AG04450 (cell line): ENCODE measurements at regions not wholly inside any gene's neighbourhood (a gene's known extent, or its start where the extent isn't known, plus 50 kb on each side); places are given as distances from the start of the nearest gene placed in this dataset.
"Not testable (repeated sequence)": the region's sequence is repeated elsewhere in the genome, so short reads cannot be mapped to it uniquely, and the experiment has no call there.

Experiments used
- CTCF ChIA-PET: fragments of 300-600, 350-600 bp; formaldehyde crosslinking; extraction: SDS; loops from one replicate; lab custom pipeline; 2022; ENCODE audit warnings: antibody characterized with exemption, inconsistent platforms; lab: Charles Lee
- POLR2A ChIA-PET: fragments of 350-600 bp; formaldehyde crosslinking; extraction: SDS; loops from one replicate; lab custom pipeline; 2021; ENCODE audit warnings: antibody characterized with exemption, inconsistent platforms; lab: Yijun Ruan, JAX
- DNase-seq: peaks from one replicate; pipeline ENCODE4 v3.0.0-alpha.2; 2011; ENCODE audit warnings: low read depth, low spot score
- H3K27ac ChIP-seq: one replicate; pipeline ENCODE4 v1.5.1; 2012; ENCODE audit warnings: low read depth, low read length, control low read depth
- H3K27me3 ChIP-seq: one replicate; pipeline ENCODE4 v1.6.0; 2012; ENCODE audit warnings: low read length; ENCODE audit not compliant: control insufficient read depth, insufficient read depth
- H3K4me3 ChIP-seq: 2 replicates; pipeline ENCODE4 v1.5.1; 2011; ENCODE audit warnings: mild to moderate bottlenecking, low read depth, low read length, control low read depth
- H3K9me3 ChIP-seq: 2 replicates; pipeline ENCODE4 v1.5.1; 2012; ENCODE audit warnings: low read length; ENCODE audit not compliant: control insufficient read depth, insufficient read depth
- TF ChIP-seq, protein P1 (sequence below): IDR thresholded peaks from 2 replicates; pipeline ENCODE4 v1.5.1; 2011; ENCODE audit warnings: low read depth, low read length, control low read depth, inconsistent platforms

DNA sequence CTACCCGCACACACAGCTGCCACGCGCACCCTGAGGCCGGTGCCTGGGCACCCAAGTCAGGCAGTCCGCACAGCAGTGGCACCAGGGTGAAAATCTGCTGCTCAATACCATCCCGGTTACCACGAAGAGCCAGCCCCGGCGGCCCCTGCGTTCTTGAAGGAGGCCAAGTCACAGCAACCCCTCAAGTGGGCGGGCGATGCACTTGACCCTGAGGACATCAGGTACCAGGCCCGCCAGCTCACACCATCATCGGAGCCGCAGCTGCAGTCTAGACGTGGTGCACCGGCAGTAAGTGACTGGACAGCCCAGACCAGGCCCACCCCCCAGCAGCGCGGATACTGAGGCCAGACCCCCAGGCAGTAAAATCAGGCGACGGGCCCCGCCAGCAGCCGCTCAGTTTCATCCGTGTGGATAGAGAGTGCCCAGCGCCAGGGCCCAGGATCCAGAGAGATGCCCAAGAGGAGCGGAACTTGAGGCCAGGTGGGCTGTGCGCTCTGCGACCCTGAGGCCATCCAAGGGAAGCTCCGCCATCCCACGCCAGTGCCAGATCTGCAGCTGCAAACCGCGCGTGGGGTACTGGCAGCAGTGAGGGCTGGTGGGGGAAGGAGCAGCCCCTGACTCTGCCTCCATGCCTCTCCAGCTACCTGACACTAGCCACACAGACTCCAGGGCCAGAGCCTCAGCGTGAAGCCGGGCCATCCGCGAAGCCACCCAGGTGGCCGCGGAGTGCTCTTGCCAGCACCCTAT, 1214.2 kb downstream of the FOXD4L5 start:
- POLR2A ChIA-PET, H3K27me3 ChIP-seq, H3K27ac ChIP-seq, H3K4me3 ChIP-seq, DNase-seq, CTCF ChIA-PET: not testable (repeated sequence)
- H3K9me3 ChIP-seq = peaks cover 34% of the 10 kb centered on the region

DNA sequence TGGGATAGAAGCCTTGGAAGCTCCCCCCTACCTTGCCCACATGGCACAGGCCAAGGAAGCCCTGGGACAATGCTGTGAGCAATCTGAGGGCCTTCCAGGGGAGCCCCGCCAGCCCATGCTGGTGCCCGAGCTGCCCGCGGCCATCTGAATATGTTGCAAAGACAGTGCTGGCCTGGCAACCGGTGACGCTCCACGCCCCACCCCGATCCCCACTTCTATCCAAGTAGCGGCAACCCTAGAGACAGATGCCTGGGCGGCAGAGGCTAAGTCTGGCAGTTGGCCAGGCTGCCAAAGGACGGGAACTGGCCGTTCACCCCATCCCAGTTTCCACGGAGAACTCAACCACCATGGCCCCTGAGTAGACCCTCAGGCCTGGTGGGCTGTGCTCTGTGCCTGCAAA, 1214.9 kb downstream of the FOXD4L5 start:
- DNase-seq, CTCF ChIA-PET, POLR2A ChIA-PET: not testable (repeated sequence)

DNA sequence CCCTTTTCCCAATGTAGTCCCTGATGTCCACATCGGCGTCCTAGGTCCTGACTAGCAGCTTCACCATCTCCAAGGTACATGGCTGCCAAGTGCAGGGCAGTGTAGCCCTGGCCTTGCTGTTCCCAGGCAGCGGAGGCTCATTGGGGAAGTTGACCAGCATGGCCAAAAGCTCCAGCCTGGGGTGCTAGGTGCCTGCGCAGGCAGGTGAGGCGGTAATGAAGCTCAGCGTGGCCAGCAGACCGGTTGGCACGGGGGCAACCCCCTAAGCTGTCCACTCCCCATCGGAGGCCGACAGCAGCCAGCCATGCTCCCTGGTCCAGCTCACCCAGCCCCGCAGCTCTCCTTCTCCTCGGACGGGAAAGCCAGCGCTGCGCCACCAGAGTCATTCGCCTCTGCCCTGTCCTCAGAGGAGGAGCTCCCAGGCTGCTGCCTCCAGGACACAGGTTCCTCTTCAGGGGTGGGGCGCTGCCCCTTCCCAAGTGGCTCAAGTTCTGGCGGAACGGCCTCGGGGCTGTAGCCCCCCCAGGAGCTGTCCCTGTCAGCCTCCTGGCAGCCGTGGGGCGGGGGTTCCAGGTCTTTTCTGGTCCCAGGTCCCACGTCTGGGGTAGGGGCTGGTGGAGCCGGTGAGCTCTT, 1218.2 kb downstream of the FOXD4L5 start:
- H3K27me3 ChIP-seq = no peaks in the 10 kb centered on the region
- ChIA-PET CTCF (interaction anchor here (0.5 kb wide), 1 partner anchor 51 kb away, joined by 4 read pairs; no protein-coding TSS in a partner anchor), POLR2A (no interaction called here)
- no peak for DNase-seq
- peaks cover 32% of the 10 kb centered on the region for H3K9me3 ChIP-seq
- TF ChIP-seq, protein P1, sequence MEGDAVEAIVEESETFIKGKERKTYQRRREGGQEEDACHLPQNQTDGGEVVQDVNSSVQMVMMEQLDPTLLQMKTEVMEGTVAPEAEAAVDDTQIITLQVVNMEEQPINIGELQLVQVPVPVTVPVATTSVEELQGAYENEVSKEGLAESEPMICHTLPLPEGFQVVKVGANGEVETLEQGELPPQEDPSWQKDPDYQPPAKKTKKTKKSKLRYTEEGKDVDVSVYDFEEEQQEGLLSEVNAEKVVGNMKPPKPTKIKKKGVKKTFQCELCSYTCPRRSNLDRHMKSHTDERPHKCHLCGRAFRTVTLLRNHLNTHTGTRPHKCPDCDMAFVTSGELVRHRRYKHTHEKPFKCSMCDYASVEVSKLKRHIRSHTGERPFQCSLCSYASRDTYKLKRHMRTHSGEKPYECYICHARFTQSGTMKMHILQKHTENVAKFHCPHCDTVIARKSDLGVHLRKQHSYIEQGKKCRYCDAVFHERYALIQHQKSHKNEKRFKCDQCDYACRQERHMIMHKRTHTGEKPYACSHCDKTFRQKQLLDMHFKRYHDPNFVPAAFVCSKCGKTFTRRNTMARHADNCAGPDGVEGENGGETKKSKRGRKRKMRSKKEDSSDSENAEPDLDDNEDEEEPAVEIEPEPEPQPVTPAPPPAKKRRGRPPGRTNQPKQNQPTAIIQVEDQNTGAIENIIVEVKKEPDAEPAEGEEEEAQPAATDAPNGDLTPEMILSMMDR = no peak
- H3K27ac ChIP-seq = no peak overlapping the region
- H3K4me3 ChIP-seq = no peak overlapping the region

More for the DNA sequence above, 1214.9 kb downstream of the FOXD4L5 start:
- not testable (repeated sequence) for H3K27me3 ChIP-seq, H3K4me3 ChIP-seq, H3K27ac ChIP-seq
- peaks cover 34% of the 10 kb centered on the region for H3K9me3 ChIP-seq

DNA sequence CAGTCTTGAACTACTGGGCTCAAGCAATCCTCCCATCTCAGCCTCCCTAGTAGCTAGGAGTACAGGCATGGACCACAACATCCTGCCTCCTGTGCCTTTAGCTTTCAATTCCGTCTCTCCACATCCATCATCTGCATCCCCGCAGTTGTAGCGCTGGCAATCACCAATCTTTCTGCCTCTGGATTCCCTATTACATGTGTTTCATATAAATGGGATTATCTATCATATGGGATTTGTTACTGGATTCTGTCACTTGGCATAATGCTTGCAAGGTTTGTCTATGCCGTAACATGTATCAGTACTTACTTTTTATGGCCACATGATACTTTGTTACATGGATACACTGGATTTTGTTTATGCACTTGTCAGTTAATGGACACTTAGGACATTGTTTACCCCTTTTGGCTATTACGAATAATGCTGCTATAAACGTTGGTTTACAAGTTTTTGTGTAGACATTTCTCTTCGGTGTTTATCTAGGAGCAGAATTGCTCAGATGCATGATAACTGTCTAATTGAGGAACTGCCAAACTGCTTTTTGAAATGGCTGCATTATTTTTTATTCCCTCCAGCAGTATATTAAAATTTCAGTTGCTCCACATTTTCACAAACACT, 1223.9 kb downstream of the FOXD4L5 start:
- DNase-seq = no peak
- ChIA-PET POLR2A (no interaction called here), CTCF (no interaction called here)
- no peak overlapping the region for H3K4me3 ChIP-seq
- H3K9me3 ChIP-seq = no peaks in the 10 kb centered on the region
- TF ChIP-seq, protein P1 = no peak
- no peak overlapping the region for H3K27ac ChIP-seq
- no peaks in the 10 kb centered on the region for H3K27me3 ChIP-seq

DNA sequence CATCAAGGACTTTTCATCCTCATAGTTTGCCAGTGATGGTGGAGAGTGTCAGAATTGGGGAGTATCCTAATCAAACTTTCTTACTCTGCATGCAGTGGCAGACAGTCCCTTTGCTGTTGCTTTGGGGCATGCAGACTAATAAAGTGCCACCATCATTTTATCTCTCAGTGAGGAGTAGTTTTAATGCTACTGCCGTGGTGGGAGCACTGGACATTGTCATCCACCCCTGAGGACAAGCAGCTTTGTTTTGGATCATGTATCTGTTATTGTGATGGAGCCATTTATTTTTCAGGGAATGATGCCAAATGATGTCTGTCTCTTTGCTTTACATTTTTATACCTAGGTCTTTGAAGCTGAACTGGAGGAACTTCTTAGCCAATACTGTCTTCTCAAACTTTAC, 1226.9 kb downstream of the FOXD4L5 start:
- H3K27ac ChIP-seq, H3K27me3 ChIP-seq, H3K9me3 ChIP-seq, POLR2A ChIA-PET, CTCF ChIA-PET, H3K4me3 ChIP-seq, DNase-seq: not testable (repeated sequence)

DNA sequence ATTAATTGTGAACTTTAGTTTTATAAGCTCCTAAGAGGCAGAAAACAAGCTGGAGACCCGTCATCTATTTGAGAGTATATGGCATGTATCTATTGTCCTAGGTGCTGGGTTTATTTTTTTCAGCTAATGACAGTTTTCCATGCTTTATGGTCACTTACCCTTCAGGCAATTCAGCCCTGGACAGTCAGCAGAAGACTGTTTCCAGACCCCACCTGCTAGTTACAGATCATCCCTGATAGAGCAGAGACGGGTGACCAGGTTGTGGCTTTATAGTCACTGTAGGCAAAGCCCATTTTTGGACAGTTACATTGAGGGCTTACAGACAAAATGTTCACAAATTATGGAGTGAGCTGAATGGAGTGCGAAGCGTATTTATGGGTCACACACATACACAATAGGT, 1227.5 kb downstream of the FOXD4L5 start:
- TF ChIP-seq, protein P1 = no peak
- Histone ChIP-seq H3K9me3 (no peaks in the 10 kb centered on the region), H3K27ac (no peak overlapping the region), H3K4me3 (no peak overlapping the region), H3K27me3 (no peaks in the 10 kb centered on the region)
- ChIA-PET CTCF (no interaction called here), POLR2A (no interaction called here)
- no peak for DNase-seq

DNA sequence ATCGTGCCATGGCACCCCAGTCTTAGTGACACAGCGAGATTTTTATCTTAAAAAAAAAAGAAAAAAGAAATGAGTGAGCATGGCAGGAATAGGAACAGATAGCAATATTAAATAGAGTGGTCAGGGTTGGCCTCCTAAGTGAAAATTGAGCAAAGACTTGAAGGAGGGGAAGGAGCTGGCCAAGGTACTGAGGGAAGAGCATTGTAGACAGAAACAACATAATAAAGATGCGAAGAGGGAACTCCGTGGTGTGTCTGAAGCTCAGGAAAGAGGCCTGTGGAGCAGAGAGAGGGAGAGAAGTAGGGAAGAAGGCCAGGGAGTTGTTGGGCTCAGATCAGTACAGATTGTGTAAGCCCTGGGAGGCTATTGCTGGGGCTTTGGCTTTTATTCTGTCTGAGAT, 1256.1 kb downstream of the FOXD4L5 start:
- H3K4me3 ChIP-seq, POLR2A ChIA-PET, DNase-seq, H3K27me3 ChIP-seq, CTCF ChIA-PET, H3K9me3 ChIP-seq, H3K27ac ChIP-seq: not testable (repeated sequence)

DNA sequence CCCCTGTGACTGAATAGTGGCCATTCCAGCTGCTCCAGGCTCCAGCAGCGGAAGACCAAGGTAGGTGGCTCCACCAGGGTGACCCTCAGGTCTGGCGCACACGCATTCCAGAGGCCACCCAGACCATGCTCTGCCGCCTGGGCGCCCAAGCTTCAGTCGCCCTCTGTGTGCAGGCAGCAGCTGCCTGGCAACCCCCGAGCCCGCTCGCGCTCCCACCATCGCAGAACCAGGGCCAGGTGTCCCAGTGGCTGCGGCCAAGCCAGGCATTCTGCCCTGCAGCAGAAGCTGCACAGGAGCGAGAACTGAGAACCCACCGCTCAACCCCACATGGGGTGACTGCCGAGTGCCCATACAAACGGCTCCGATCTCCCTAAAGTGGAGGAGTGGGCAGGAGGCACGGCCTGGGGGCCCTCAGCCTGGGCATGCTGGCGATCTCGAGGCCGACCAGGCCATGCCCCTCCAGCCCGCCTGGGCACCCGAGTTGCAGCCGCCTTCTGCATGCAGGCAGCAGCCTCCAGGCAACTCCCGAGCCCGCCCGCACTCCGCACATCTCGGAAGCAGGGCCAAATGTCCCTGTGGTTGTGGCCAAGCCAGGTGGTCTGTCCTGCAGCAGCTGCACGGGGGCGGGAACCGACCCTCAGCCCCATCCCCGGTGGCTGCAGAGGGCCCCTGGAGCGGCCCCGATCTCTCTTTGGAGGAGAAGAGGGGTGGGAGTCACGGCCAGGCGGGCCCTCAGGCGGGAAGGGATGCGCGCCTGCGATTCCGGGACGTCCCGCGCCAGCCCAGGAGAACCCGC, 1264.1 kb downstream of the FOXD4L5 start:
- DNase-seq, CTCF ChIA-PET, POLR2A ChIA-PET: not testable (repeated sequence)

More for the DNA sequence above, 1264.1 kb downstream of the FOXD4L5 start:
- not testable (repeated sequence) for H3K27ac ChIP-seq, H3K27me3 ChIP-seq, H3K4me3 ChIP-seq
- H3K9me3 ChIP-seq = peaks cover 19% of the 10 kb centered on the region; the same call in 1 of the 2 replicates
